MCF 10A (cell line): ENCODE measurements at regions not wholly inside any gene's neighbourhood (a gene's known extent, or its start where the extent isn't known, plus 50 kb on each side); places are given as distances from the start of the nearest gene placed in this dataset.

Source experiments
- BruUV-seq: library from RNA; stranded (reverse); fragments of 400-500 nt; replicated peaks from 2 replicates; lab custom pipeline; 2021; lab: Mats Ljungman, UMichigan
- CTCF ChIA-PET: fragments of 300-600 bp; sonication (Branson Sonifier 250); formaldehyde crosslinking; extraction: SDS; loops from one replicate; lab custom pipeline; 2021; ENCODE audit warnings: antibody characterized with exemption, inconsistent platforms; lab: Yijun Ruan, JAX
- POLR2A ChIA-PET: fragments of 300-600, 350-650 bp; sonication (Branson Sonifier 250); formaldehyde crosslinking; extraction: SDS; loops from one replicate; lab custom pipeline; 2020; ENCODE audit warnings: antibody characterized with exemption, inconsistent platforms; lab: Yijun Ruan, JAX
- DNase-seq: peaks from one replicate; pipeline ENCODE4 v3.0.0-alpha.2; 2018; ENCODE audit not compliant: unreplicated experiment
- H3K27ac Mint-ChIP-seq: one replicate; pipeline ENCODE4 v1.8.0; 2022; ENCODE audit warnings: mild to moderate bottlenecking, low read depth, mixed read lengths; ENCODE audit not compliant: unreplicated experiment
- H3K27me3 Mint-ChIP-seq: one replicate; pipeline ENCODE4 v1.8.0; 2022; ENCODE audit warnings: mixed read lengths; ENCODE audit not compliant: insufficient read depth, unreplicated experiment
- H3K36me3 Mint-ChIP-seq: one replicate; pipeline ENCODE4 v1.8.0; 2022; ENCODE audit warnings: mild to moderate bottlenecking, moderate library complexity, mixed read lengths; ENCODE audit not compliant: insufficient read depth, unreplicated experiment
- H3K4me1 Mint-ChIP-seq: one replicate; pipeline ENCODE4 v1.8.0; 2022; ENCODE audit warnings: mixed read lengths; ENCODE audit not compliant: insufficient read depth, unreplicated experiment
- H3K4me3 Mint-ChIP-seq: one replicate; pipeline ENCODE4 v1.8.0; 2022; ENCODE audit warnings: mild to moderate bottlenecking, moderate library complexity, mixed read lengths; ENCODE audit not compliant: unreplicated experiment
- H3K9me3 Mint-ChIP-seq: one replicate; pipeline ENCODE4 v1.8.0; 2022; ENCODE audit warnings: mixed read lengths; ENCODE audit not compliant: unreplicated experiment
- intact Hi-C: fragments of 100-400 bp; cut with micrococcal nuclease; formaldehyde crosslinking; loops from 2 replicates; pipeline ENCODE4 v1.14.1; 2022
- TF ChIP-seq, protein P1 (sequence below): fragments of 200-600 bp; IDR thresholded peaks from one replicate; pipeline ENCODE4 v1.8.0; 2022; ENCODE audit warnings: antibody characterized with exemption, mild to moderate bottlenecking; ENCODE audit not compliant: unreplicated experiment

DNA sequence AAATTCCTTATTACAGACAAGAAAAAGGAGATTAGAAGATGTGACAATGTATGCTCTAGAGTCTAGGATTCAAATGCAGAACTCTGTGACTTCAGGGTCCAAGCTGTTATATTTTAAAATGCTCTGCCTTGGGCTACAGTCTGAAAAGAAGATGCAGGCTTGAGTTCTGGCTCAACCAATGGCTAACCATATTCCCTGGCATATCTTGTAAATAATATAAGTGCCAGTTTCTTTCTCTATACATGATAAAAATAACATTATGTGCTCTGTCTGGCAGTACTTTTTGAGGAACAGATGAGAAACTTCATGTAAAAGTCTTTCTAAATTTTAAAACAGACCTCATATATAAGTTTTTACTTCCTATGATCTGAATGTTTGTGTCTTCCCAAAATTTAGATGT is 926.5 kb upstream of the CDH6 start:
- no TSS peak for BruUV-seq
- no peak overlapping the region for H3K4me3 Mint-ChIP-seq
- CTCF ChIA-PET: no interaction called here
- no peaks in the 10 kb centered on the region for H3K36me3 Mint-ChIP-seq
- TF ChIP-seq, protein P1, sequence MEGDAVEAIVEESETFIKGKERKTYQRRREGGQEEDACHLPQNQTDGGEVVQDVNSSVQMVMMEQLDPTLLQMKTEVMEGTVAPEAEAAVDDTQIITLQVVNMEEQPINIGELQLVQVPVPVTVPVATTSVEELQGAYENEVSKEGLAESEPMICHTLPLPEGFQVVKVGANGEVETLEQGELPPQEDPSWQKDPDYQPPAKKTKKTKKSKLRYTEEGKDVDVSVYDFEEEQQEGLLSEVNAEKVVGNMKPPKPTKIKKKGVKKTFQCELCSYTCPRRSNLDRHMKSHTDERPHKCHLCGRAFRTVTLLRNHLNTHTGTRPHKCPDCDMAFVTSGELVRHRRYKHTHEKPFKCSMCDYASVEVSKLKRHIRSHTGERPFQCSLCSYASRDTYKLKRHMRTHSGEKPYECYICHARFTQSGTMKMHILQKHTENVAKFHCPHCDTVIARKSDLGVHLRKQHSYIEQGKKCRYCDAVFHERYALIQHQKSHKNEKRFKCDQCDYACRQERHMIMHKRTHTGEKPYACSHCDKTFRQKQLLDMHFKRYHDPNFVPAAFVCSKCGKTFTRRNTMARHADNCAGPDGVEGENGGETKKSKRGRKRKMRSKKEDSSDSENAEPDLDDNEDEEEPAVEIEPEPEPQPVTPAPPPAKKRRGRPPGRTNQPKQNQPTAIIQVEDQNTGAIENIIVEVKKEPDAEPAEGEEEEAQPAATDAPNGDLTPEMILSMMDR: no peak
- DNase-seq: no peak
- peaks cover 15% of the 10 kb centered on the region for H3K9me3 Mint-ChIP-seq
- peaks cover 5% of the 10 kb centered on the region for H3K4me1 Mint-ChIP-seq
- POLR2A ChIA-PET: no interaction called here
- H3K27ac Mint-ChIP-seq: no peak overlapping the region
- intact Hi-C loops: no loop called here
- no peaks in the 10 kb centered on the region for H3K27me3 Mint-ChIP-seq

DNA sequence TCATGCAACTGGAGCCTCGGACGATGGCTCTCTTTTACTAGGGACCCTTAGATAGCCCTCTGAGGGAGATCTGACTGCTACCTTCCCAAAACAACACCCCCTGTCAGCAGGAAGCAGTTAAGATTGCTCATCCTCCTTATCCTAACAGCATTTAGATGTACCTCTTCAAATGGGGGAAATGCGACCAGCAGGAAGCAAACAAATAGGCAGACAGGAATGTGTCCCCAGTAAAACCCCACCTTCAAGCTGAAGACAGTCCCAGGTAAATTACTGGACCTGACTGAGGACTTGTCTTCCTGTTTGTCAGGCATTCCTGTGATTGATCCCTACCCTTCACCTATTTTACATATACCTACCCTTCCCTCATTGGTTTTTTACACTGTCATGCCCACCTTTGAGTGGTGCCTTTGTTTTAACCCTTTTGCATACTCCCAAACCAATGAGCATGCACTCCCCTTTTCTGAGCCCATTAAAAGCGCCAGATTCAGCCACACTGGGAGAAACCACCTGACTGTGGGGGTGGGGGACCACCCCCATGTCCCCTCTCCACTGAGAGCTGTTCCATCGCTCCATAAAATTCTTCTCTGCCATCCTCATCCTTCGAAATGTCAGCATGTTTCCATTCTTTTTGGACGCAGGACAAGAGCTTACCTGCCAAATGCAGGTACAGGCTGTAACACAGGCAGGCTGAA is 954.0 kb upstream of the CDH6 start:
- no peak overlapping the region for H3K4me3 Mint-ChIP-seq
- DNase-seq: no peak
- no peak overlapping the region for H3K27ac Mint-ChIP-seq
- TF ChIP-seq, protein P1: no peak
- ChIA-PET CTCF (no interaction called here), POLR2A (no interaction called here)
- no peaks in the 10 kb centered on the region for H3K4me1 Mint-ChIP-seq
- H3K27me3 Mint-ChIP-seq: no peaks in the 10 kb centered on the region
- peaks cover 7% of the 10 kb centered on the region for H3K9me3 Mint-ChIP-seq
- no TSS peak for BruUV-seq
- no peaks in the 10 kb centered on the region for H3K36me3 Mint-ChIP-seq
- intact Hi-C loops: no loop called here

DNA sequence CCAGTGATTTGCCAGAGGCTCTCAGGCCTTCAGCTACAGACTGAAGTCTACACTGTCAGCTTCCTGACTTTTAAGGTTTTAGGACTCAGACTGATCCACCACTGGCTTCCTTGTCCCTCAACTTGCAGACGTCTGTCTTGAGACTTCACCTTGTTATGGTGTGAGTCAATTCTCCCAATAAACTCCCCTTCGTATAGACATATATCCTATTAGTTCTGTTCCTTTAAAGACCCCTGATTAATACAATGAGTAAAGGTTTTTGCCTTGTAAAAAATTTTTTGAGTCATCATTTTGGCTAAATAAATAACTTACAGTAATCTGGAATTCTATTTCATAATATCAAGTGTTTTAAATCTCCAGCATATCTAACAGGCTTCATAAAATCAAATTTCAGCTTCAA is 956.3 kb upstream of the CDH6 start:
- DNase-seq: no peak
- Mint-ChIP-seq H3K27ac (no peak overlapping the region), H3K4me1 (no peaks in the 10 kb centered on the region), H3K9me3 (peaks cover 9% of the 10 kb centered on the region), H3K27me3 (no peaks in the 10 kb centered on the region), H3K4me3 (no peak overlapping the region), H3K36me3 (no peaks in the 10 kb centered on the region)
- TF ChIP-seq, protein P1: no peak
- no TSS peak for BruUV-seq
- intact Hi-C loops: no loop called here
- CTCF ChIA-PET: no interaction called here
- POLR2A ChIA-PET: no interaction called here

DNA sequence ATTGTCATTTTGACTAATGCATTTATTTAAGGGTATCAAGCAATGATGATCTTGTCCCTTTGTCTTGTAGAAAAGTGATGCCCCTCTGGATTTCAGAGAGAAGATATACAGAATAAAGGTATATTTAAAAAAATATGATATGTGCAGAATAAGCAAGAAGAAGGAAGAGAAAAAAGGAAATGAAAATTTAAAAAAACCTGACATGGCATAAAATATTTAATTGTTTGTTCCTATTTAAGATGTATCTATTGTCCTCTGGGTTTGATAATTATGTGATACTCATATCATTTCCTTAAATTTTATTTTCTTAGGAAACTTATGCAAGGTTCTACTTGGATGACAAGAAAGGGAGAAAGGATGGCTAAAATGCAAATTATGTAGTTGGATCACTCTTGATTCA is 983.7 kb upstream of the CDH6 start:
- Mint-ChIP-seq H3K4me1 (no peaks in the 10 kb centered on the region), H3K36me3 (no peaks in the 10 kb centered on the region), H3K9me3 (no peaks in the 10 kb centered on the region), H3K4me3 (no peak overlapping the region), H3K27ac (no peak overlapping the region), H3K27me3 (no peaks in the 10 kb centered on the region)
- TF ChIP-seq, protein P1: no peak
- BruUV-seq: no TSS peak
- ChIA-PET POLR2A (no interaction called here), CTCF (no interaction called here)
- intact Hi-C loops: no loop called here
- no peak for DNase-seq
